Ecto neural progenitor cell (in vitro differentiated cells): ENCODE measurements at regions not wholly inside any gene's neighbourhood (a gene's known extent, or its start where the extent isn't known, plus 50 kb on each side); places are given as distances from the start of the nearest gene placed in this dataset.
"Not testable (repeated sequence)": the region's sequence is repeated elsewhere in the genome, so short reads cannot be mapped to it uniquely, and the experiment has no call there.

ENCODE experiments used
- DNase-seq: peaks from one replicate; pipeline ENCODE4 v3.0.0-alpha.2; 2018; ENCODE audit warnings: low spot score

- no peak for DNase-seq
These were observed 113.1 kb downstream of the ZNF648 start for GRCh38 chr1:181948372-181948771.

- no peak for DNase-seq
These were observed 114.1 kb downstream of the ZNF648 start for GRCh38 chr1:181947441-181947840.

- peak; percentile 79 for DNase-seq
These were observed 124.5 kb downstream of the ZNF648 start for GRCh38 chr1:181936768-181937581.

- no peak for DNase-seq
These were observed 125.2 kb downstream of the ZNF648 start for GRCh38 chr1:181936269-181936668.

- no peak for DNase-seq
These were observed 129.6 kb downstream of the ZNF648 start for GRCh38 chr1:181931873-181932272.

- no peak for DNase-seq
These were observed 131.3 kb downstream of the ZNF648 start for GRCh38 chr1:181930187-181930586.

GRCh38 chr1:181926697-181927096, 134.8 kb downstream of the ZNF648 start:
- DNase-seq = no peak

- DNase-seq = not testable (repeated sequence)
These were observed 137.5 kb downstream of the ZNF648 start for GRCh38 chr1:181924034-181924433.

- no peak for DNase-seq
These were observed 142.0 kb downstream of the ZNF648 start for GRCh38 chr1:181919542-181919941.

GRCh38 chr1:181918880-181919525, 142.5 kb downstream of the ZNF648 start:
- no peak for DNase-seq

- no peak for DNase-seq
These were observed 149.8 kb downstream of the ZNF648 start for GRCh38 chr1:181911715-181912114.

- DNase-seq = no peak
These were observed 150.6 kb downstream of the ZNF648 start for GRCh38 chr1:181910905-181911304.

GRCh38 chr1:181909010-181909409, 152.5 kb downstream of the ZNF648 start:
- no peak for DNase-seq

- DNase-seq = no peak
These were observed 154.9 kb downstream of the ZNF648 start for GRCh38 chr1:181906631-181907030.

- DNase-seq = no peak
These were observed 155.4 kb downstream of the ZNF648 start for GRCh38 chr1:181905944-181906597.

GRCh38 chr1:181898773-181899172, 162.7 kb downstream of the ZNF648 start:
- no peak for DNase-seq

GRCh38 chr1:181896824-181897223, 164.7 kb downstream of the ZNF648 start:
- DNase-seq = no peak

- no peak for DNase-seq
These were observed 167.1 kb downstream of the ZNF648 start for GRCh38 chr1:181894439-181894859.

GRCh38 chr1:181893937-181894336, 167.6 kb downstream of the ZNF648 start:
- DNase-seq = no peak

- DNase-seq = not testable (repeated sequence)
These were observed 168.4 kb downstream of the ZNF648 start for GRCh38 chr1:181893150-181893549.

- no peak for DNase-seq
These were observed 188.9 kb downstream of the ZNF648 start for GRCh38 chr1:181872562-181872961.

- DNase-seq = no peak
These were observed 197.8 kb downstream of the ZNF648 start for GRCh38 chr1:181863736-181864135.

GRCh38 chr1:181863006-181863405, 198.5 kb downstream of the ZNF648 start:
- DNase-seq = no peak
